Tibial nerve (tissue), 4 donors: ENCODE measurements at regions not wholly inside any gene's neighbourhood (a gene's known extent, or its start where the extent isn't known, plus 50 kb on each side); places are given as distances from the start of the nearest gene placed in this dataset.
"Not testable (repeated sequence)": the region's sequence is repeated elsewhere in the genome, so short reads cannot be mapped to it uniquely, and the experiment has no call there.

Experiments
- DNase-seq, 2 donors: peaks; one replicate each; pipeline ENCODE4 v3.0.0-alpha.2; 2019; ENCODE audit warnings: low spot score in 2 of 2
- H3K27ac ChIP-seq, 4 donors: fragments of 200-600 bp; sonication (generic) in 3 of 4; one replicate each; pipeline ENCODE4 v1.5.1; 2017 to 2019; ENCODE audit warnings: mild to moderate bottlenecking in 1 of 4
- H3K27me3 ChIP-seq, 2 donors: fragments of 200-600 bp; sonication (generic) in 1 of 2; one replicate each; pipeline versions ENCODE4 v1.5.1 to v1.6.0; 2017 to 2019
- H3K36me3 ChIP-seq, 3 donors: fragments of 200-600 bp; sonication (generic); one replicate each; pipeline ENCODE4 v1.5.1; 2018 to 2019
- H3K4me1 ChIP-seq, 4 donors: fragments of 200-600 bp; sonication (generic) in 3 of 4; one replicate each; pipeline ENCODE4 v1.5.1; 2017 to 2019
- H3K4me3 ChIP-seq, 4 donors: fragments of 200-600 bp; sonication (generic) in 3 of 4; one replicate each; pipeline ENCODE4 v1.5.1; 2017 to 2019; ENCODE audit warnings: mild to moderate bottlenecking in 1 of 4, moderate library complexity in 1 of 4
- H3K9me3 ChIP-seq, 4 donors: fragments of 200-600 bp; sonication (generic) in 3 of 4; one replicate each; pipeline ENCODE4 v1.5.1; 2017 to 2019
- CTCF ChIP-seq, 5 experiments: fragments of 200-600 bp in 3 of 5; fragments of 450-650 bp in 2 of 5; sonication (generic) in 3 of 5; IDR thresholded peaks; one replicate each; pipeline ENCODE4 v1.5.1; 2016 to 2019; ENCODE audit warnings: antibody characterized with exemption in 5 of 5, mild to moderate bottlenecking in 3 of 5, moderate library complexity in 2 of 5
- EP300 ChIP-seq, 2 donors: sonication (generic); formaldehyde crosslinking; IDR thresholded peaks; one replicate each; pipeline ENCODE4 v1.6.1; 2017; ENCODE audit warnings: antibody characterized with exemption in 2 of 2, mild to moderate bottlenecking in 1 of 2
- POLR2A ChIP-seq, 2 donors: fragments of 450-650 bp; IDR thresholded peaks; one replicate each; pipeline ENCODE4 v1.6.1; 2017; ENCODE audit warnings: antibody characterized with exemption in 2 of 2, mild to moderate bottlenecking in 2 of 2, moderate library complexity in 2 of 2
- WGBS, 2 donors: methylation state at CpG; one replicate each; pipeline ENCODE4 v1.1.5; 2018; 5-methylcytosine and 5-hydroxymethylcytosine counted together

GRCh38 chr4:75255261-75255660, 258.9 kb downstream of the RCHY1 start:
- Histone ChIP-seq H3K9me3 (no peaks in the 10 kb centered on the region), H3K4me1 (no peaks in the 10 kb centered on the region), H3K27me3 (no peaks in the 10 kb centered on the region), H3K36me3 (no peaks in the 10 kb centered on the region), H3K4me3 (no peak overlapping the region), H3K27ac (no peak overlapping the region)
- TF ChIP-seq CTCF (IDR thresholded peaks at IDR 0.05) (no peak), POLR2A (IDR thresholded peaks at IDR 0.05) (no peak)
- WGBS, 2 donors: 66 to 67% methylated on average over 4 of the region's 4 CpGs
- DNase-seq: no peak

- no peak for DNase-seq
- H3K36me3 ChIP-seq: no peaks in the 10 kb centered on the region
- no peaks in the 10 kb centered on the region for H3K4me1 ChIP-seq
- 48 to 62% methylated on average over 6 of the region's 6 CpGs for WGBS, 2 donors
- TF ChIP-seq EP300 (IDR thresholded peaks at IDR 0.05) (no peak), CTCF (IDR thresholded peaks at IDR 0.05) (no peak), POLR2A (IDR thresholded peaks at IDR 0.05) (no peak)
- H3K4me3 ChIP-seq: no peak overlapping the region
- H3K27me3 ChIP-seq: no peaks in the 10 kb centered on the region
- no peaks in the 10 kb centered on the region for H3K9me3 ChIP-seq
- no peak overlapping the region for H3K27ac ChIP-seq
Measured at GRCh38 chr4:75254745-75255144, 259.5 kb downstream of the RCHY1 start.

- not testable (repeated sequence) for H3K4me1 ChIP-seq, H3K9me3 ChIP-seq, H3K36me3 ChIP-seq, H3K4me3 ChIP-seq, DNase-seq, H3K27me3 ChIP-seq, H3K27ac ChIP-seq
- WGBS, 2 donors: 75 to 94% methylated on average over 3 to 4 of the region's 4 CpGs
Measured at GRCh38 chr4:75253094-75253493, 261.1 kb downstream of the RCHY1 start.

GRCh38 chr4:75251547-75251946, 262.7 kb downstream of the RCHY1 start:
- TF ChIP-seq POLR2A (IDR thresholded peaks at IDR 0.05) (no peak), EP300 (IDR thresholded peaks at IDR 0.05) (no peak), CTCF (IDR thresholded peaks at IDR 0.05) (no peak)
- no peaks in the 10 kb centered on the region for H3K9me3 ChIP-seq
- H3K36me3 ChIP-seq: no peaks in the 10 kb centered on the region
- H3K27ac ChIP-seq: no peak overlapping the region
- no peaks in the 10 kb centered on the region for H3K27me3 ChIP-seq
- no peaks in the 10 kb centered on the region for H3K4me1 ChIP-seq
- 75 to 76% methylated on average over 3 of the region's 3 CpGs for WGBS, 2 donors
- no peak overlapping the region for H3K4me3 ChIP-seq
- no peak for DNase-seq

- H3K27ac ChIP-seq: no peak overlapping the region
- no peak for TF ChIP-seq POLR2A (IDR thresholded peaks at IDR 0.05)
- TF ChIP-seq CTCF (IDR thresholded peaks at IDR 0.05): no peak
- no peak for TF ChIP-seq EP300 (IDR thresholded peaks at IDR 0.05)
- H3K4me3 ChIP-seq: no peak overlapping the region
- no peaks in the 10 kb centered on the region for H3K27me3 ChIP-seq
- H3K4me1 ChIP-seq: no peaks in the 10 kb centered on the region
- H3K36me3 ChIP-seq: no peaks in the 10 kb centered on the region
- WGBS, 2 donors: 57 to 66% methylated on average over 2 of the region's 2 CpGs
- DNase-seq: no peak
- no peaks in the 10 kb centered on the region for H3K9me3 ChIP-seq
Measured at GRCh38 chr4:75249739-75250138, 264.5 kb downstream of the RCHY1 start.

- 42 to 85% methylated on average over 2 of the region's 2 CpGs for WGBS, 2 donors
- TF ChIP-seq CTCF (IDR thresholded peaks at IDR 0.05): no peak
- no peak for TF ChIP-seq POLR2A (IDR thresholded peaks at IDR 0.05)
- TF ChIP-seq EP300 (IDR thresholded peaks at IDR 0.05): no peak
- H3K4me3 ChIP-seq: no peak overlapping the region
- H3K4me1 ChIP-seq: no peaks in the 10 kb centered on the region
- H3K27me3 ChIP-seq: no peaks in the 10 kb centered on the region
- no peak overlapping the region for H3K27ac ChIP-seq
- no peak for DNase-seq
- H3K9me3 ChIP-seq: no peaks in the 10 kb centered on the region
- H3K36me3 ChIP-seq: no peaks in the 10 kb centered on the region
Measured at GRCh38 chr4:75248770-75249407, 265.3 kb downstream of the RCHY1 start.
